NCI-H146 (cell line): ENCODE measurements at regions not wholly inside any gene's neighbourhood (a gene's known extent, or its start where the extent isn't known, plus 50 kb on each side); places are given as distances from the start of the nearest gene placed in this dataset.
A peak's percentile ranks its signal among the peaks of the same experiment; 100 is the strongest.

Experiments
- DNase-seq: peaks from one replicate; lab custom pipeline; 2025; lab: John Stamatoyannopoulos, UW

DNA sequence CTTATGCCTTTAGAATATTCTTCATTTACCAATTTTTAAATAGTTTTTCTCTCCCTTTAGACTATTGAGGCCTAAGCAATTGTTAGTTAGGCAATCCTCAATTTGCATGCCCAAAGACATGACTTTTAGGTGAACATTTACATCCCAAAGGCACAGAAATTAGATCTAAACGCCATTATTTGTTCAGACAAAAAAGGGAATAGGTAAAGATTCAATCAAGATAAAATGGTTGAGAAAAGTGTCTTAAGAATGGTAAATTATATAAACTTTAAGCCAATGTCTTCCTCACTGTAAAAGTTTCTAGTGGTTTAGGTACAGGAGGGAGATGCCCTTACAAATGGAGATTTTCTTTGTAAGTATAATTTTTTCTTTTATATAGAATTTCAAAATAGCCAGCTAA, 50.2 kb upstream of the MME start:
- DNase-seq, result no peak

DNA sequence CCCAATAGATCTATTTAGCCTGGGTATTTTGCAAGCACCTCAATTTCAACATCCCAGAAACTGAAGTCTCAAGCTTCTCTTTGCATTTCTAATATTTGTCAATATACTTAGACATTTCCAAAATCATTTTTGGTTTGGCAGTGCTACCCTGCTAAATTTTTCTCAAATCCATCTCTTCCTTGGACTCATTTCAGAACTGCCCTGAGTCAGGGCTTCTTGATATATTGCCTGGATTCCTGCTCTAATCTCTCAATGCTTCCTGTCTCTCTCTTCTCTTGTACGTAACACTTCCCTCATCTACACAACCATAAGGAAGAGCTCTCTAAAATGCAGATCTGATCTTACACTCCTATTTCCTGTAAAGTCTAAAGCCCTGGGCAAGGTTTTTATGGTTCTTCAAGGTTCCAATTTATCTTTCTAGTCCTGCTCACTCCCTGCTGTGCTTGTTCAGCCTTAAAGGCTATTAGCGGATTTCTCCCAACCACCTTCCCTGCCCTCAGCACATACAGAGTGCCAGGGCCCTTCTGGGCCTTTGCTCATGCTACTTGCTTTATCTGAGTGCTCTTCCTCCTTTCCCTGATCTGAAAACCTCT, 53.0 kb upstream of the MME start:
- no peak for DNase-seq

DNA sequence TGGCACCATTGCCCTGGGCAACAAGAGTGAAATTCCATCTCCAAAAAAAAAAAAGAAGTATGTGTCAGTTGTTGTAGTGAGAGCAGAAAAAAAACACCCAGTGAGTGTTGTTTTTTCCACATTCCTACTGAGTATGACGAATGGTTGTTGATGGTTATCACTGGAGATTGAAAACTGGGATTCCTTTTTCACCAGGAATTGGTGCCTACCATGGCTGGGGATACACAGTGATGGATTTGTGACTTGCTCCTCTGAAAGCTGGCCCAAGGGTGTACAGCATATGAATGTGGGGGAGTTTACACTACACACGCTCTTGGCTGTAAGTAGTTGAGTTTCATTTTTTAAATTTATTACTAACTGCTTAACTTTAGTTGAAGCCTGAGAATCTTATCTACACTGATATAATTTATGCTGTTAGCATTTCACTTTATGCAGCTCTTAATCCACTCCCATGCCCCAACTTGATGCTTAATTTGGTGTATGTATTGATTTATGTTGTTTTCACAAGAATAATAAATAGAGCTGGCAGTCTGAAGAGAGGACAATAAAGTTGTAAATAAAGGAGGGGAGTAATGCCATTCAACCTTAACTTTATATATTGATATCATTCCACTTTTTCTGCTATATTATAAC, 56.0 kb upstream of the MME start:
- no peak for DNase-seq

DNA sequence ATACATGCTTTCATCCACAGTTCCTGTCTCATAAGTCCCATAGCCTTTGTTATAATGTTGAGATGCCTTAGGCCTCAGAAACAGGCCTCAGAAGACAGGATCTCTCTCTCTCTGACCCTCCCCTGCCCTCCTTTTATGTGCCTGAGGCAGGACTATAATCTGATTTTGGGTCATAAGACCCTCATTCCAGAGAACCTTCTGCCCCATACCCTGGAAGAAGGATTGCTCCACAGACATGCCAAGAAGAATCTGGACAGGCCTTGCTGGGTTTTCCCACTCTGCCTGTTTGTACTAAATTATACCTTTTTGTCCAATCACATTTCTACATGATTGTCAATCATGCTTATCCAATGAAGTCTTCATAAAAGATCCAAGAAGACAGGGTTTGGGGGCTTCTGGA, 57.2 kb upstream of the MME start:
- DNase-seq, result no peak

DNA sequence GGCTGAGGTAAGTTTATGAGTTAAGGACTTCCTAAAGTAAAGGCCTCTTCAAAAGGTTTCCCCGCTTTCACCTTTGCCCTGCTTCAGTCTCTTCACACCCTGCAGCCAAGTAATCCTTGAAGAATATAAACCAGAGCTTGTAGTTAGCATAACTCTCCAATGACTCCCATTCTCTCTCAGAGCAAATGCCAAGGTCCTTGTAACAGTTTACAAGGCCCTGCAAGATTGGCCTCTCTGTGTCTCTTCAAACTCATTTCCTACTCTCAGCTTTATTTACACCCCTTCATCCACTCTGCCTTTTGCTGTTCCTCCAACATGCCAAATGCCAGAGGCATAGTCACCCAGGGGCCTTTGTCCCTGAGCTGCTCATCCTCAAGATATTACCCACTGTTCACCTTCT, 60.5 kb upstream of the MME start:
- DNase-seq, result no peak

DNA sequence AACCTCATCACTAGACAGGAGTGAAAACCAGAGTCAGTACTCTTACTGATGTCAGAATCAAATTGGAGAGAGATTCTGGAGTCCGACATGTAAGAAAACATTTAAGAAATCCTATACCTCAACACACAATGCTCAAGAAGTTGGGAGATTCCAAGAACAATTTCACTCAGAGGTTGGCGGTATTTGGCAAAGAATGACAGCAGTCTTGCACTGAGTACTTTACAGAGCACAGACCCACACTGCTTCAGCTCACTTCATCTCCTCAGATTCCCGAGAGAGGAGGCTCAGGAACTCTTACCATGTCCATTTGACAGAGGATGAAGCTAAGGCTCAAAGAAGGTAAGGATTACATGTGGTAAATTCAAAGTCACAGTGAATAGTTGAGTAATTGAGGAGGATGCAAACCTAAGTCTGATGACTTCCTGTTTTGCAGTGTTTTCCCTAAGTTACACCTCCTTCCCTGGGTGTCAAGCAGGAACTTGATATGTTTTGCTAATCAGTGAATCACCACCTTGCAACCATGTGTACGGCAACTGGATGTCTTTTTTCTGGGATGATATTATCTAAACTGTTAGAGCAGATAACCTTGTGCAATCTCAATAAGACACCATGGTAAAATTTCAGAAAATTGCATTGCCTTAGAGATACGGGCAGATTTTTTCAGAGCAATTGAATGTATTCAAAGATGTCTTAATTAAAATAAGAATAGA, 61.3 kb upstream of the MME start:
- DNase-seq, result no peak

- no peak for DNase-seq
Observed at GRCh38 chr3:155015776-155016436, 64.2 kb upstream of the MME start.

GRCh38 chr3:155014953-155015352, 65.2 kb upstream of the MME start:
- DNase-seq, result no peak

DNA sequence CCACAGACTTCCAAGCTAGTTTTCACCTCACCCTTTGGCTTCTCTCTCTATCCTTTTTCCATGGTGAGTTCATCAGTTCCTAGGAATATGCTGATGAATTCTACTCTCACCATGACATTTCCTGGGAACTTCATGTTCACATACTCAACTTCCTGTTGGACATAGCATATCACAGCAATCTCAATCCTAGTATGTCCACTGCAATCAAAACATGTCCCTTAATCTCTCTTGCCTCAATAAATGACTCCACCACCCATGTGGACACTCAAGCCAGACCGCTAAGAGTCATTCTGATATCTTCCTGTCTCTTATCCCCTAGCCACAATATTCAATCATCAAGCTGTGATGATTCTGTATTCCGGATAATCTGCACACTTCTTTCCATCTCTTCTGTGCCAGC, 66.7 kb upstream of the MME start:
- DNase-seq, result no peak

- no peak for DNase-seq
Observed at GRCh38 chr3:155012584-155012983, 67.5 kb upstream of the MME start.

GRCh38 chr3:155010416-155010815, 69.7 kb upstream of the MME start:
- no peak for DNase-seq

- no peak for DNase-seq
Observed at GRCh38 chr3:155009217-155009616, 70.9 kb upstream of the MME start.

- peak; percentile 16 for DNase-seq
Observed at GRCh38 chr3:155007729-155008128, 72.4 kb upstream of the MME start.

- DNase-seq, result no peak
Observed at GRCh38 chr3:155001289-155002010, 78.7 kb upstream of the MME start.

DNA sequence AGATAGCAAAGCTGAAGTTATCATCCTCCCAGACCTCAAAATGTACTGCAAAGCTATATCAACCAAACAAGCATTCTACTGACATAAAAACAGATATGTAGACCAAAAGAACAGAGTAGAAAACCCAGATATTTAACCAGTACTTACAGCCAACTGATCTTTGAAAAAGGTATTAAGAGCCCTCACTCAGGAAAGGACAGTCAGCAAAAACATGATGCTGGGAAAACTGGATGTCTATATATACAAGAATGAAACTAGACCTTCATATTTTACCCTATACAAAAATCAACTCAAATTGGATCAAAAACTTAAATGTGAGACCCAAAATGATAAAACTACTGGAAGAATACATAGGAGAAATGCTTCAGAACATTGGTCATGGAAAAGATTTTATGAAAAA, 87.5 kb upstream of the MME start:
- no peak for DNase-seq

- no peak for DNase-seq
Observed at GRCh38 chr3:154990543-154990942, 89.6 kb upstream of the MME start.

GRCh38 chr3:154987846-154988245, 92.3 kb upstream of the MME start:
- no peak for DNase-seq

DNA sequence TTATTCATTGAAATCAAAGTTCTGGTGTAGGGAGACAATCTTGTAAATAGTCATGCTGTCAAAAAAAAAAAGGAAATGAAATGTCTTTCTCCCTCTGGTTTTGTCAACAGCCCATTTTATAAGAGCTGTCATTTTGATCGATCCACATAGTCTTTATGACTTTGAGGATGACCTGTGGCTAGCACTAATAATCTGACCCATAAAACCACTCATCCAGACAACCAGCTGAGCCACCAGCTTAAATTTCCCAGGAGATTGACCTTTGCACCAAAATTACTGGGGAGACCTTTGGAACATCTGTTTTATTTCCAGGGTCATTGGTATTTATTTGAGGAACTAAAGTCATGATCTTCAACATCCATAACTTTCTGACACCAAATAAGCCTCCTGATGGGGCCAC, 98.5 kb upstream of the MME start:
- no peak for DNase-seq

DNA sequence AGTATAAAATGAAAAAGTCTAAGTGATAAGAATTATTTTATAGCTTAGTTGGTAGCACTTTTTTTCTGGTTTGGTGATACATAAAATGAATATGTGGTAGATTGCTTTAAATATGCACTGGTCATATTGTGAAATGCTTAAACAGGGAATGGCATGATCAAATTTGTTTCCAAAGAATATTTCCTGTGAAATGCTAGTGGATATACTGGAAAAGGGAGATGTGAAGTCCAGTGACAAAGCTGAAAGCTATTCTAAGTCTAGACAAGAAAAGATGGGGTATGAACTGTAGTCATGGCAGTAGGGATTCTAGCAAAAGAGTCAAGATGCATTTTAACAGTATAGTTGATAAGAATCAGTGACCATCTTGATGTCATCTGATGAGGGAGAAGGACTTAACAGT, 98.9 kb upstream of the MME start:
- no peak for DNase-seq

GRCh38 chr3:154979331-154979730, 100.8 kb upstream of the MME start:
- no peak for DNase-seq

DNA sequence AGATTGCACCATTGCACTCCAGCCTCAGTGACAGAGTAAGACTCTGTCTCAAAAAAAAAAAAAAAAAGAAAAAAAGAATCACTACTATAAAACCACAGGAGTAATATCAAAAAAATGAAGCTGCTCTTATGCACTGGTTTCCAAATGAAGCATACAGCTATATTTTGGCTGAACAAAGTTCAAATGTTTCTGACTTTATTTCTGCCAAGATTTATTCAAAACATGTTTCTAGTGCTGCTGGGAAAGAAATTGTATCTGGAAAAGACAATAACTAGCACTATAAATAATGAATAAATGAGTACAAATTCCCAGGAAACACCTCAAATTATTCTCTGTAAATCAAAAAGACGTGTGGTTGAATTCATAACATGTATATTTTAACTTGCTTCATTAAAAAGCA, 102.5 kb upstream of the MME start:
- no peak for DNase-seq
